Mammary epithelial cell (primary cell): ENCODE measurements at regions not wholly inside any gene's neighbourhood (a gene's known extent, or its start where the extent isn't known, plus 50 kb on each side); places are given as distances from the start of the nearest gene placed in this dataset.

Source experiments
- CTCF ChIP-seq, 2 donors: IDR thresholded peaks in 1 of 2; conservative IDR thresholded peaks in 1 of 2; 2 replicates each; pipeline ENCODE4 v1.5.1; 2011 to 2012; ENCODE audit warnings: inconsistent platforms in 2 of 2, low read length in 2 of 2, mild to moderate bottlenecking in 2 of 2, control low read depth in 1 of 2, low read depth in 1 of 2; ENCODE audit not compliant: insufficient read depth in 1 of 2; ENCODE audit errors: extremely low read depth in 1 of 2
- EZH2 ChIP-seq: IDR thresholded peaks from 2 replicates; pipeline ENCODE4 v1.6.1; 2012; ENCODE audit warnings: low read length, inconsistent platforms, borderline replicate concordance

- TF ChIP-seq CTCF (conservative IDR thresholded peaks at IDR 0.05 in 1 of 2, IDR thresholded peaks at IDR 0.05 in 1 of 2; ENCODE audit: extremely low read depth in 1 of 2, insufficient read depth in 1 of 2, low read depth in 1 of 2, low read length in 2 of 2) = no peak
- no peak for TF ChIP-seq EZH2
Measured at GRCh38 chr10:43026039-43026973, 50.6 kb upstream of the RET start.
